Nephron progenitor cell (in vitro differentiated cells): ENCODE measurements at regions not wholly inside any gene's neighbourhood (a gene's known extent, or its start where the extent isn't known, plus 50 kb on each side); places are given as distances from the start of the nearest gene placed in this dataset.
A peak's percentile ranks its signal among the peaks of the same experiment; 100 is the strongest.

Experiments used
- DNase-seq: peaks from one replicate; pipeline ENCODE4 v3.0.0; 2021
- H3K27ac Mint-ChIP-seq: 2 replicates; pipeline ENCODE4 v1.8.0; 2021; ENCODE audit warnings: mild to moderate bottlenecking, moderate library complexity, mixed read lengths
- H3K27me3 Mint-ChIP-seq: 2 replicates; pipeline ENCODE4 v1.8.0; 2021; ENCODE audit warnings: mild to moderate bottlenecking, low read depth, mixed read lengths; ENCODE audit not compliant: poor library complexity
- H3K36me3 Mint-ChIP-seq: 2 replicates; pipeline ENCODE4 v1.8.0; 2021; ENCODE audit warnings: low read depth, mixed read lengths
- H3K4me1 Mint-ChIP-seq: 2 replicates; pipeline ENCODE4 v1.8.0; 2021; ENCODE audit warnings: mixed read lengths
- H3K4me3 Mint-ChIP-seq: 2 replicates; pipeline ENCODE4 v1.8.0; 2021; ENCODE audit warnings: mild to moderate bottlenecking, moderate library complexity, mixed read lengths
- H3K9me3 Mint-ChIP-seq: 2 replicates; pipeline ENCODE4 v1.8.0; 2021; ENCODE audit warnings: mild to moderate bottlenecking, moderate library complexity, mixed read lengths
- CTCF ChIP-seq: fragments of 200-600 bp; sonication (generic); IDR thresholded peaks from 2 replicates; pipeline ENCODE4 v1.5.0; 2021; ENCODE audit warnings: antibody characterized with exemption

- H3K9me3 Mint-ChIP-seq: peaks cover 22% of the 10 kb centered on the region
- peaks cover 4% of the 10 kb centered on the region for H3K36me3 Mint-ChIP-seq
- H3K27me3 Mint-ChIP-seq: no peaks in the 10 kb centered on the region
- no peak for DNase-seq
- TF ChIP-seq CTCF: no peak
- peaks cover 11% of the 10 kb centered on the region for H3K4me1 Mint-ChIP-seq
- no peak overlapping the region for H3K4me3 Mint-ChIP-seq
- H3K27ac Mint-ChIP-seq: peak overlapping the region; percentile 42
These were observed 225.1 kb downstream of the BCAT1 start for GRCh38 chr12:24723759-24724158.

GRCh38 chr12:24721191-24721590, 227.7 kb downstream of the BCAT1 start:
- Mint-ChIP-seq H3K36me3 (peaks cover 4% of the 10 kb centered on the region), H3K4me3 (no peak overlapping the region), H3K9me3 (peaks cover 22% of the 10 kb centered on the region), H3K27me3 (no peaks in the 10 kb centered on the region), H3K27ac (no peak overlapping the region), H3K4me1 (peaks cover 9% of the 10 kb centered on the region)
- no peak for DNase-seq
- no peak for TF ChIP-seq CTCF

- Mint-ChIP-seq H3K27me3 (no peaks in the 10 kb centered on the region), H3K4me3 (no peak overlapping the region), H3K4me1 (peaks cover 7% of the 10 kb centered on the region), H3K36me3 (peaks cover 4% of the 10 kb centered on the region), H3K9me3 (peaks cover 22% of the 10 kb centered on the region), H3K27ac (no peak overlapping the region)
- TF ChIP-seq CTCF: no peak
- no peak for DNase-seq
These were observed 229.6 kb downstream of the BCAT1 start for GRCh38 chr12:24719293-24719721.

DNA sequence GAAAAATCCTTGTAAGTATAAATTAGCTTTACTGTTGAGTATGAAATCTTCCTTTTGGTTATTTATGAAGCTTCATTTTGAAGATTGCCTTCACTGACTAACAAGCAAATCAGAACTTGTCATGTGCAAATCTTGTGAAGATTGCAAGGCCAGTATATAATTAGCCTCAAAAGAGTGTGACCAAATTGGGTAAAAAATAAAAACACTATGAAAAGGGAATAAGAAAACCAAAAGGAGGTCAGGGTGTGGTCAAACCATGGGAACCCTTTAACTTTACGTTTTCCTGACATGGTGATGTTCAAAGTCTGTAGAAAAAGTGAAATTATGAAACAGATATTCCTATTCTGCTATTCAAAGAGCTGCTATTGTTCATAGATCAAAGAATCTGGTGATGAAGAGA, 230.3 kb downstream of the BCAT1 start:
- no peaks in the 10 kb centered on the region for H3K27me3 Mint-ChIP-seq
- peaks cover 22% of the 10 kb centered on the region for H3K9me3 Mint-ChIP-seq
- peaks cover 4% of the 10 kb centered on the region for H3K36me3 Mint-ChIP-seq
- H3K27ac Mint-ChIP-seq: no peak overlapping the region
- no peak for DNase-seq
- no peak for TF ChIP-seq CTCF
- H3K4me1 Mint-ChIP-seq: peaks cover 7% of the 10 kb centered on the region
- no peak overlapping the region for H3K4me3 Mint-ChIP-seq

GRCh38 chr12:24714237-24714636, 234.7 kb downstream of the BCAT1 start:
- no peak for TF ChIP-seq CTCF
- no peak for DNase-seq
- no peaks in the 10 kb centered on the region for H3K27me3 Mint-ChIP-seq
- peaks cover 7% of the 10 kb centered on the region for H3K4me1 Mint-ChIP-seq
- no peaks in the 10 kb centered on the region for H3K36me3 Mint-ChIP-seq
- H3K4me3 Mint-ChIP-seq: no peak overlapping the region
- H3K27ac Mint-ChIP-seq: no peak overlapping the region
- no peaks in the 10 kb centered on the region for H3K9me3 Mint-ChIP-seq

- Mint-ChIP-seq H3K9me3 (no peaks in the 10 kb centered on the region), H3K4me1 (peaks cover 7% of the 10 kb centered on the region), H3K27ac (no peak overlapping the region), H3K4me3 (no peak overlapping the region), H3K36me3 (no peaks in the 10 kb centered on the region), H3K27me3 (no peaks in the 10 kb centered on the region)
- no peak for TF ChIP-seq CTCF
- DNase-seq: no peak
These were observed 237.6 kb downstream of the BCAT1 start for GRCh38 chr12:24711056-24712008.
